HUES6 (cell line): ENCODE measurements at regions not wholly inside any gene's neighbourhood (a gene's known extent, or its start where the extent isn't known, plus 50 kb on each side); places are given as distances from the start of the nearest gene placed in this dataset.
"Not testable (repeated sequence)": the region's sequence is repeated elsewhere in the genome, so short reads cannot be mapped to it uniquely, and the experiment has no call there.

Experiments
- H3K27ac ChIP-seq: 2 replicates; pipeline ENCODE4 v1.7.0; 2013; ENCODE audit warnings: low read depth, mild to moderate bottlenecking, low read length, inconsistent platforms
- H3K27me3 ChIP-seq: 2 replicates; pipeline ENCODE4 v1.6.1; 2013; ENCODE audit warnings: low read length; ENCODE audit not compliant: control insufficient read depth, insufficient read depth
- H3K36me3 ChIP-seq: 2 replicates; pipeline ENCODE4 v1.6.1; 2013; ENCODE audit warnings: low read length; ENCODE audit not compliant: control insufficient read depth, insufficient read depth
- H3K4me1 ChIP-seq: 2 replicates; pipeline ENCODE4 v1.6.1; 2013; ENCODE audit warnings: low read length; ENCODE audit not compliant: control insufficient read depth, insufficient read depth
- H3K4me3 ChIP-seq: 2 replicates; pipeline ENCODE4 v1.5.1; 2013; ENCODE audit warnings: low read depth, low read length
- H3K9ac ChIP-seq: one replicate; pipeline ENCODE4 v1.6.1; 2013; ENCODE audit warnings: mild to moderate bottlenecking, low read length
- H3K9me3 ChIP-seq: 2 replicates; pipeline ENCODE4 v1.6.1; 2013; ENCODE audit warnings: low read depth, low read length; ENCODE audit not compliant: control insufficient read depth, insufficient read depth

GRCh38 chr13:83439464-83439863 lies 442.8 kb downstream of the SLITRK1 start:
- H3K9ac ChIP-seq, H3K9me3 ChIP-seq, H3K27ac ChIP-seq, H3K27me3 ChIP-seq, H3K4me1 ChIP-seq, H3K4me3 ChIP-seq, H3K36me3 ChIP-seq: not testable (repeated sequence)

GRCh38 chr13:83423861-83424260 lies 458.4 kb downstream of the SLITRK1 start:
- H3K27ac ChIP-seq: no peak overlapping the region
- no peak overlapping the region for H3K9ac ChIP-seq
- no peaks in the 10 kb centered on the region for H3K27me3 ChIP-seq
- H3K4me3 ChIP-seq: no peak overlapping the region
- no peaks in the 10 kb centered on the region for H3K36me3 ChIP-seq
- H3K9me3 ChIP-seq: peaks cover 2% of the 10 kb centered on the region; the same call in 1 of the 2 replicates
- no peaks in the 10 kb centered on the region for H3K4me1 ChIP-seq

GRCh38 chr13:83423381-83423780 lies 458.9 kb downstream of the SLITRK1 start:
- no peak overlapping the region for H3K9ac ChIP-seq
- H3K9me3 ChIP-seq: peaks cover 2% of the 10 kb centered on the region; the same call in 1 of the 2 replicates
- no peak overlapping the region for H3K4me3 ChIP-seq
- no peak overlapping the region for H3K27ac ChIP-seq
- H3K27me3 ChIP-seq: no peaks in the 10 kb centered on the region
- H3K4me1 ChIP-seq: no peaks in the 10 kb centered on the region
- H3K36me3 ChIP-seq: no peaks in the 10 kb centered on the region

GRCh38 chr13:83414393-83414792 lies 467.9 kb downstream of the SLITRK1 start:
- Histone ChIP-seq H3K27me3 (no peaks in the 10 kb centered on the region), H3K9me3 (no peaks in the 10 kb centered on the region), H3K36me3 (no peaks in the 10 kb centered on the region), H3K4me3 (no peak overlapping the region), H3K4me1 (no peaks in the 10 kb centered on the region), H3K9ac (no peak overlapping the region), H3K27ac (no peak overlapping the region)

GRCh38 chr13:83386609-83387008 lies 495.7 kb downstream of the SLITRK1 start:
- H3K9ac ChIP-seq: no peak overlapping the region
- no peak overlapping the region for H3K4me3 ChIP-seq
- H3K4me1 ChIP-seq: no peaks in the 10 kb centered on the region
- H3K9me3 ChIP-seq: no peaks in the 10 kb centered on the region
- no peaks in the 10 kb centered on the region for H3K27me3 ChIP-seq
- no peak overlapping the region for H3K27ac ChIP-seq
- no peaks in the 10 kb centered on the region for H3K36me3 ChIP-seq

- Histone ChIP-seq H3K27me3 (no peaks in the 10 kb centered on the region), H3K9me3 (no peaks in the 10 kb centered on the region), H3K9ac (no peak overlapping the region), H3K4me3 (no peak overlapping the region), H3K36me3 (no peaks in the 10 kb centered on the region), H3K27ac (no peak overlapping the region), H3K4me1 (no peaks in the 10 kb centered on the region)
These were observed 503.4 kb downstream of the SLITRK1 start for GRCh38 chr13:83378908-83379307.

- Histone ChIP-seq H3K9me3 (no peaks in the 10 kb centered on the region), H3K27ac (no peak overlapping the region), H3K27me3 (no peaks in the 10 kb centered on the region), H3K36me3 (no peaks in the 10 kb centered on the region), H3K4me3 (no peak overlapping the region), H3K4me1 (no peaks in the 10 kb centered on the region), H3K9ac (no peak overlapping the region)
These were observed 504.8 kb downstream of the SLITRK1 start for GRCh38 chr13:83377491-83377890.

- no peak overlapping the region for H3K9ac ChIP-seq
- H3K27me3 ChIP-seq: no peaks in the 10 kb centered on the region
- H3K36me3 ChIP-seq: no peaks in the 10 kb centered on the region
- no peaks in the 10 kb centered on the region for H3K9me3 ChIP-seq
- H3K27ac ChIP-seq: no peak overlapping the region
- no peaks in the 10 kb centered on the region for H3K4me1 ChIP-seq
- H3K4me3 ChIP-seq: no peak overlapping the region
These were observed 509.5 kb downstream of the SLITRK1 start for GRCh38 chr13:83372786-83373185.

- no peaks in the 10 kb centered on the region for H3K4me1 ChIP-seq
- H3K36me3 ChIP-seq: no peaks in the 10 kb centered on the region
- no peak overlapping the region for H3K27ac ChIP-seq
- H3K9me3 ChIP-seq: no peaks in the 10 kb centered on the region
- H3K9ac ChIP-seq: no peak overlapping the region
- H3K27me3 ChIP-seq: no peaks in the 10 kb centered on the region
- no peak overlapping the region for H3K4me3 ChIP-seq
These were observed 516.6 kb downstream of the SLITRK1 start for GRCh38 chr13:83365723-83366122.

- H3K27ac ChIP-seq: no peak overlapping the region
These were observed 527.2 kb downstream of the SLITRK1 start for GRCh38 chr13:83355041-83355440.

GRCh38 chr13:83352391-83352790 lies 529.9 kb downstream of the SLITRK1 start:
- Histone ChIP-seq H3K27ac (no peak overlapping the region), H3K9me3 (no peaks in the 10 kb centered on the region), H3K4me1 (no peaks in the 10 kb centered on the region), H3K9ac (no peak overlapping the region), H3K36me3 (no peaks in the 10 kb centered on the region), H3K27me3 (no peaks in the 10 kb centered on the region), H3K4me3 (no peak overlapping the region)

More at GRCh38 chr13:83355041-83355440, 527.2 kb downstream of the SLITRK1 start:
- Histone ChIP-seq H3K9ac (no peak overlapping the region), H3K27me3 (no peaks in the 10 kb centered on the region), H3K4me1 (no peaks in the 10 kb centered on the region), H3K36me3 (no peaks in the 10 kb centered on the region), H3K4me3 (no peak overlapping the region), H3K9me3 (no peaks in the 10 kb centered on the region)

- no peaks in the 10 kb centered on the region for H3K9me3 ChIP-seq
- H3K27ac ChIP-seq: no peak overlapping the region
- H3K9ac ChIP-seq: no peak overlapping the region
- no peaks in the 10 kb centered on the region for H3K36me3 ChIP-seq
- H3K4me1 ChIP-seq: no peaks in the 10 kb centered on the region
- no peak overlapping the region for H3K4me3 ChIP-seq
- H3K27me3 ChIP-seq: no peaks in the 10 kb centered on the region
These were observed 531.7 kb downstream of the SLITRK1 start for GRCh38 chr13:83350569-83350968.
